Spleen (tissue), 7 donors: ENCODE measurements at regions not wholly inside any gene's neighbourhood (a gene's known extent, or its start where the extent isn't known, plus 50 kb on each side); places are given as distances from the start of the nearest gene placed in this dataset.

Experiments
- POLR2A ChIP-seq, 3 donors: fragments of 450-650 bp; IDR thresholded peaks; one replicate each; pipeline ENCODE4 v1.5.1; 2017; ENCODE audit warnings: antibody characterized with exemption in 3 of 3, mild to moderate bottlenecking in 1 of 3
- TF ChIP-seq, protein P1 (sequence below), 11 experiments: fragments of 200-600 bp in 7 of 11; fragments of 450-650 bp in 4 of 11; sonication (generic) in 4 of 11; IDR thresholded peaks in 8 of 11; conservative IDR thresholded peaks in 3 of 11; 1 replicate in 7 of 11; 2 replicates in 4 of 11; pipeline versions ENCODE4 v1.4.0 to v1.8.0; 2016 to 2021; ENCODE audit warnings: antibody characterized with exemption in 11 of 11, inconsistent platforms in 4 of 11, mild to moderate bottlenecking in 1 of 11
- donor health status: DM: no; HTN: no; CAD: no; lungs with moderate emphysema.
- donor health status: DM: no; HTN: no; CAD: no.
- donor health status: DM: no; HTN: no; CAD: no.

DNA sequence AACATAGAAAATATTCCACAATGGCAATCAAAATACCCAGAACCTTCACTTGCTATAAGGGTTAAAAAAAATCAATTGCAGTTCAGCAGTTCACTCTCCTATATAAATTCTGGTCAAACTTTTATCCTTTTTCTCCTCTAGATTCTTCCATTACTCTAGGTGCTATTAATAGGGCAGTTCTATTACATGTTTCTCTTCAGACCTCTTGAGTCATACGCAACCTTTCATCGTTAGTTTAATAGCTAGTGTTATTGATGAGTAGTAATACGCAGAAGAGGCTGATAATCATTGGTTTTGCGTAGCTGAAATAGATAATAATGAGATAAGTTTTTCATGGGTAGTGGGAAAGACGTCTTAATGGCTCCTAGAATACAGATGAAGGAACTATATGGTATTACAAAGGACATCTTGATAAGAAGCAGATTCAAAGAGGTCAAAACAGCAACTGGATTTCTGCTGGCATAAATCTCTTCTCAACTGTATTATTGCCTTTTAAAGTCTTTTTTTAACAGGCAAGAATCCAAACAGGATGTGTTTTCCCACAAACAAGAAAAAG, 118.3 kb upstream of the STARD13 start:
- TF ChIP-seq, protein P1, sequence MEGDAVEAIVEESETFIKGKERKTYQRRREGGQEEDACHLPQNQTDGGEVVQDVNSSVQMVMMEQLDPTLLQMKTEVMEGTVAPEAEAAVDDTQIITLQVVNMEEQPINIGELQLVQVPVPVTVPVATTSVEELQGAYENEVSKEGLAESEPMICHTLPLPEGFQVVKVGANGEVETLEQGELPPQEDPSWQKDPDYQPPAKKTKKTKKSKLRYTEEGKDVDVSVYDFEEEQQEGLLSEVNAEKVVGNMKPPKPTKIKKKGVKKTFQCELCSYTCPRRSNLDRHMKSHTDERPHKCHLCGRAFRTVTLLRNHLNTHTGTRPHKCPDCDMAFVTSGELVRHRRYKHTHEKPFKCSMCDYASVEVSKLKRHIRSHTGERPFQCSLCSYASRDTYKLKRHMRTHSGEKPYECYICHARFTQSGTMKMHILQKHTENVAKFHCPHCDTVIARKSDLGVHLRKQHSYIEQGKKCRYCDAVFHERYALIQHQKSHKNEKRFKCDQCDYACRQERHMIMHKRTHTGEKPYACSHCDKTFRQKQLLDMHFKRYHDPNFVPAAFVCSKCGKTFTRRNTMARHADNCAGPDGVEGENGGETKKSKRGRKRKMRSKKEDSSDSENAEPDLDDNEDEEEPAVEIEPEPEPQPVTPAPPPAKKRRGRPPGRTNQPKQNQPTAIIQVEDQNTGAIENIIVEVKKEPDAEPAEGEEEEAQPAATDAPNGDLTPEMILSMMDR (IDR thresholded peaks at IDR 0.05 in 8 of 11, conservative IDR thresholded peaks at IDR 0.05 in 3 of 11), result no peak
- TF ChIP-seq POLR2A (IDR thresholded peaks at IDR 0.05), result no peak
